MCF 10A (cell line): ENCODE measurements at regions not wholly inside any gene's neighbourhood (a gene's known extent, or its start where the extent isn't known, plus 50 kb on each side); places are given as distances from the start of the nearest gene placed in this dataset.

Experiments used
- BruUV-seq: library from RNA; stranded (reverse); fragments of 400-500 nt; replicated peaks from 2 replicates; lab custom pipeline; 2021; lab: Mats Ljungman, UMichigan
- CTCF ChIA-PET: fragments of 300-600 bp; sonication (Branson Sonifier 250); formaldehyde crosslinking; extraction: SDS; loops from one replicate; lab custom pipeline; 2021; ENCODE audit warnings: antibody characterized with exemption, inconsistent platforms; lab: Yijun Ruan, JAX
- POLR2A ChIA-PET: fragments of 300-600, 350-650 bp; sonication (Branson Sonifier 250); formaldehyde crosslinking; extraction: SDS; loops from one replicate; lab custom pipeline; 2020; ENCODE audit warnings: antibody characterized with exemption, inconsistent platforms; lab: Yijun Ruan, JAX
- DNase-seq: peaks from one replicate; pipeline ENCODE4 v3.0.0-alpha.2; 2018; ENCODE audit not compliant: unreplicated experiment
- H3K27ac Mint-ChIP-seq: one replicate; pipeline ENCODE4 v1.8.0; 2022; ENCODE audit warnings: mild to moderate bottlenecking, low read depth, mixed read lengths; ENCODE audit not compliant: unreplicated experiment
- H3K27me3 Mint-ChIP-seq: one replicate; pipeline ENCODE4 v1.8.0; 2022; ENCODE audit warnings: mixed read lengths; ENCODE audit not compliant: insufficient read depth, unreplicated experiment
- H3K36me3 Mint-ChIP-seq: one replicate; pipeline ENCODE4 v1.8.0; 2022; ENCODE audit warnings: mild to moderate bottlenecking, moderate library complexity, mixed read lengths; ENCODE audit not compliant: insufficient read depth, unreplicated experiment
- H3K4me1 Mint-ChIP-seq: one replicate; pipeline ENCODE4 v1.8.0; 2022; ENCODE audit warnings: mixed read lengths; ENCODE audit not compliant: insufficient read depth, unreplicated experiment
- H3K4me3 Mint-ChIP-seq: one replicate; pipeline ENCODE4 v1.8.0; 2022; ENCODE audit warnings: mild to moderate bottlenecking, moderate library complexity, mixed read lengths; ENCODE audit not compliant: unreplicated experiment
- H3K9me3 Mint-ChIP-seq: one replicate; pipeline ENCODE4 v1.8.0; 2022; ENCODE audit warnings: mixed read lengths; ENCODE audit not compliant: unreplicated experiment
- intact Hi-C: fragments of 100-400 bp; cut with micrococcal nuclease; formaldehyde crosslinking; loops from 2 replicates; pipeline ENCODE4 v1.14.1; 2022
- TF ChIP-seq, protein P1 (sequence below): fragments of 200-600 bp; IDR thresholded peaks from one replicate; pipeline ENCODE4 v1.8.0; 2022; ENCODE audit warnings: antibody characterized with exemption, mild to moderate bottlenecking; ENCODE audit not compliant: unreplicated experiment

- no peak overlapping the region for H3K4me3 Mint-ChIP-seq
- H3K4me1 Mint-ChIP-seq = no peaks in the 10 kb centered on the region
- TF ChIP-seq, protein P1, sequence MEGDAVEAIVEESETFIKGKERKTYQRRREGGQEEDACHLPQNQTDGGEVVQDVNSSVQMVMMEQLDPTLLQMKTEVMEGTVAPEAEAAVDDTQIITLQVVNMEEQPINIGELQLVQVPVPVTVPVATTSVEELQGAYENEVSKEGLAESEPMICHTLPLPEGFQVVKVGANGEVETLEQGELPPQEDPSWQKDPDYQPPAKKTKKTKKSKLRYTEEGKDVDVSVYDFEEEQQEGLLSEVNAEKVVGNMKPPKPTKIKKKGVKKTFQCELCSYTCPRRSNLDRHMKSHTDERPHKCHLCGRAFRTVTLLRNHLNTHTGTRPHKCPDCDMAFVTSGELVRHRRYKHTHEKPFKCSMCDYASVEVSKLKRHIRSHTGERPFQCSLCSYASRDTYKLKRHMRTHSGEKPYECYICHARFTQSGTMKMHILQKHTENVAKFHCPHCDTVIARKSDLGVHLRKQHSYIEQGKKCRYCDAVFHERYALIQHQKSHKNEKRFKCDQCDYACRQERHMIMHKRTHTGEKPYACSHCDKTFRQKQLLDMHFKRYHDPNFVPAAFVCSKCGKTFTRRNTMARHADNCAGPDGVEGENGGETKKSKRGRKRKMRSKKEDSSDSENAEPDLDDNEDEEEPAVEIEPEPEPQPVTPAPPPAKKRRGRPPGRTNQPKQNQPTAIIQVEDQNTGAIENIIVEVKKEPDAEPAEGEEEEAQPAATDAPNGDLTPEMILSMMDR = no peak
- H3K36me3 Mint-ChIP-seq = no peaks in the 10 kb centered on the region
- no TSS peak for BruUV-seq
- no peaks in the 10 kb centered on the region for H3K27me3 Mint-ChIP-seq
- intact Hi-C loops = no loop called here
- no peak overlapping the region for H3K27ac Mint-ChIP-seq
- ChIA-PET CTCF (no interaction called here), POLR2A (no interaction called here)
- no peak for DNase-seq
- H3K9me3 Mint-ChIP-seq = no peaks in the 10 kb centered on the region
These were observed 1019.2 kb downstream of the CDH11 start for GRCh38 chr16:64102654-64103053.

DNA sequence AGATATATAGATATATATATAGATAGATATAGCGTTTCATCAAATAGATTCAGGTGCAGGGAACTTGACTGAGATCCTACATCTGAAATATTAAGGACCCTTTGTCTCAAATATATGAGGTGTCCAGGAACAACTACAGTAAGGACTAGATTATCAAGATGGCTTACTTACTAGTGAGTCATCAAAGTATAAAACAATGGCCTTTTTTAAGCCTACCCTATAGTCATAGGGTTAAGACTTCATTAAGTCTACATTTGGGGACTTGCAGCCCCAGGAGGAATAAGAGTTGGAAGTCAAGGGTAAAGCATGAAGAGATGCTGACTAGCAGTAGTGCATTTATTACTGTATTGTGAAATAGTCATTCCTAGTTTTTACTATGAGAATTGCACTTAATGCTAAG, 1023.4 kb downstream of the CDH11 start:
- no TSS peak for BruUV-seq
- POLR2A ChIA-PET = no interaction called here
- no peak overlapping the region for H3K27ac Mint-ChIP-seq
- DNase-seq = no peak
- no peaks in the 10 kb centered on the region for H3K9me3 Mint-ChIP-seq
- no peak overlapping the region for H3K4me3 Mint-ChIP-seq
- H3K27me3 Mint-ChIP-seq = no peaks in the 10 kb centered on the region
- CTCF ChIA-PET = no interaction called here
- no peaks in the 10 kb centered on the region for H3K4me1 Mint-ChIP-seq
- no peaks in the 10 kb centered on the region for H3K36me3 Mint-ChIP-seq
- TF ChIP-seq, protein P1 = no peak
- intact Hi-C loops = no loop called here

DNA sequence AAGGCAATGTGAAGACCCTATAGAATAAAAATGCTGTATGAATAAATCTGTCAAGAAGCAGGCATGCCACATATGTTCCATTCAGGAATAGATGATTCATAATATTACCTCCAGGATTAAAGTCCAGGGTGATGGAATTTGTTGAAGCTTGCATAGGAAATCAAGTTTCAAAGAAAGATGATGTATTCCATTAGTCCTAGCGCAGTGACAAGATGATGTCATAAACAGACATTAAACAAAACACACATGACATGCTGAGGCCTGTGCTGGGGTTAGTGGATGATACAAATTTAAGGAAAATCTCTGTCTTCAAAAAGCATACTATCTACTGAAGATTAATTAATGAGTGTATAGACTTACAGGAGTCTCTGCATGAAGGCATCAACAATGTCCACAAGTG, 1025.2 kb downstream of the CDH11 start:
- DNase-seq = no peak
- no TSS peak for BruUV-seq

DNA sequence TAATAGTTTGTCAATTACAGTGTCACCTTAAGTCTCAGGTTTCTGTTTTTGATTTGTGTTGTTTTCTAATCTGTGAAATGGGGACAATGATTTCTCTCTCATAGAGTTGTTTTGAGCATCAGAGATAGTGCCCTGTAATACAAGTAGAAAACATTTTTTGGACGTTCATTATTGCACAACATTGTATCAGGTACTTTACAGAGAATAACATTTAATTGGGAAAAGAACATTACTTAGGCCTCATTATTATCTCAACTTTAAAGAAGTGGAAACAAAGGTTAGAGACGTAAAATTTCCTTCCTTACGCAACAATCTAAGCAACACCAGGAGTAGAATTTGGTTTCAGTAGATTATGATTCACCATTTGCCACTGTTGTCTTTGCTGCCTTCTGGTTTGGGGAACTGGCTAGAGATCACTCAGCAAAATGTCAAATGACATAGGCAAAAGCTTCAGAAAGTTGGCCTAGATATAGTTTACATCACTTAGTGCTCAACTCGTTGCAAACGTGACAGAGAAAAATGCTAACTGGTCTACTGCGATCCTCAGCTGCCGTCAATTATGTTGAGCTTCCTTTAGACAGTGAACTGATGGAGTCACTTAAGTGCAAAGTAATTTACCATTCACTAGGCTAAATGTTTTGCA, 1026.8 kb downstream of the CDH11 start:
- peak overlapping the region; percentile 49 for H3K27ac Mint-ChIP-seq
- intact Hi-C loops = loop anchor here (5.0 kb wide), 1 partner anchor 67 kb away; no protein-coding TSS in a partner anchor
- BruUV-seq = no TSS peak
- no peaks in the 10 kb centered on the region for H3K36me3 Mint-ChIP-seq
- ChIA-PET CTCF (no interaction called here), POLR2A (no interaction called here)
- H3K4me3 Mint-ChIP-seq = no peak overlapping the region
- no peaks in the 10 kb centered on the region for H3K9me3 Mint-ChIP-seq
- H3K4me1 Mint-ChIP-seq = peaks cover 6% of the 10 kb centered on the region
- H3K27me3 Mint-ChIP-seq = no peaks in the 10 kb centered on the region
- peak; percentile 43 for DNase-seq
- TF ChIP-seq, protein P1 = no peak

More for the DNA sequence above, 1025.2 kb downstream of the CDH11 start:
- peaks cover 6% of the 10 kb centered on the region for H3K4me1 Mint-ChIP-seq
- no peak overlapping the region for H3K4me3 Mint-ChIP-seq
- no peaks in the 10 kb centered on the region for H3K27me3 Mint-ChIP-seq
- no peaks in the 10 kb centered on the region for H3K36me3 Mint-ChIP-seq
- POLR2A ChIA-PET = no interaction called here
- no peak overlapping the region for H3K27ac Mint-ChIP-seq
- TF ChIP-seq, protein P1 = no peak
- intact Hi-C loops = no loop called here
- CTCF ChIA-PET = no interaction called here
- no peaks in the 10 kb centered on the region for H3K9me3 Mint-ChIP-seq
